CD4-positive, alpha-beta T cell treated with Interleukin-17A for 4 hours (primary cell): ENCODE measurements at regions not wholly inside any gene's neighbourhood (a gene's known extent, or its start where the extent isn't known, plus 50 kb on each side); places are given as distances from the start of the nearest gene placed in this dataset.

Experiments used
- DNase-seq: peaks from one replicate; pipeline ENCODE4 v3.0.0-alpha.2; 2020; ENCODE audit warnings: mixed read lengths

DNA sequence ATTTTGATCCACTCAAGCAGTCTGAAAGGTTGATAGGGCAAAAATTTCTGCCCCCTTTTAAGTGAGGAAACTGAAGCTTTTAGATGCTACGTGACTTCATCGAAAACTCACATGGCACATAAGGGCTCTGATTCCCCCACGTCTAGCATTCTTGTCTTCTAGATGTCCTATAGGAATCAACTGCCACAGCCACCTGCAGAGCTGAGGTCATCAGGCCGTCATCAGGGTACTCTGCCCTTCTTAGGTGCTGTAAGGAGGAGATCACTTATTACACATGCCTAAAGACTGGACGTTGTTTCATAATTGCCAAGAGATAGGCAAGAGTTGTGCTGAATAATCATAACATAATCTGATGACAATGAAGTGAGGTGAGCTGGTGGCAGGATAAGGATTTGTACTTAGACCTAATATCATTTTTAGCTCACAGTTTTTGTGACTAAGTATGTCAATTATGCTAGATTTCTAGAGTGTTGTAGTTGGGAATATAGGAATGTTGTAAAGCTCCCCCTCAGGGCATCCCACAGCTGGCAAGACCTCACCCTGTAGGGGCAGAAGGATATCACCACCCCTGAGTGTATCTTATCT lies 349.4 kb downstream of the METTL15 start:
- no peak for DNase-seq

DNA sequence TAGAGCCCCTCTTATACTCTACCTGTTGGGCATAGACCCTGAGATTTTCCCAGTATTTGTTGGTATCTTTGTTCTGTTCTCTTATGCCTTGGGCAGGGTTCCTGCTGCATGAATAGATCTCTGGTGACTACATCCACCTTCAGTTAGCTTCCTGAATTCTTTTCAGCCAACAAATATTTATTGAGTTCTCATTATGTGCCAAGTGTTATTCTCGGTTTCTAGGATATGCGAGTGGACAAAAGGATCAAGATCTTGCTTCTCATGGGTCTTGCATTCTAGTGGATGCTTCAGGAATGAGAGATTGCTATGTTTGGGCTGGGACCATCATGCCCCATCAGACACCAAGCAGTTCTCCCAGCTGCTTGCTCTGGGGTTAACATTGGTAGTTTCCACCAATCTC lies 340.0 kb downstream of the METTL15 start:
- no peak for DNase-seq

DNA sequence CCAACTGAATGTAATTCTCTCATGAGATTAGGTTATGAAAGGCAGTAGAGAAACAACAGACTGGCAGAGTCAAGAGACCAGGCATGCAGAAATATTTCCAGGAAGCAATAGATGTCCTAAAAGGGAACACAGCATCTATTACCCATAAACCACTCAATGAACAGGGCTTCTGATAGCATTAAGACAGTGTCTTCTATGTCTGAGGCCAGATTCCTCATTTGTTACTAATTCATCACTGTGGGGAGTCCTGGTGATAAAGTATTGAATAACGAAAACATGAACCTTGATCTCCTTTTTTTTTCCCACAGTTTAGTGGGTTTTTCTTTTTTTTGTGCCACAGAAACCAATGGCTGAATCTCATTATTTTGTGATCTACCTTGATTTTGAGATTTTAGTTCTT lies 339.0 kb downstream of the METTL15 start:
- DNase-seq: no peak

DNA sequence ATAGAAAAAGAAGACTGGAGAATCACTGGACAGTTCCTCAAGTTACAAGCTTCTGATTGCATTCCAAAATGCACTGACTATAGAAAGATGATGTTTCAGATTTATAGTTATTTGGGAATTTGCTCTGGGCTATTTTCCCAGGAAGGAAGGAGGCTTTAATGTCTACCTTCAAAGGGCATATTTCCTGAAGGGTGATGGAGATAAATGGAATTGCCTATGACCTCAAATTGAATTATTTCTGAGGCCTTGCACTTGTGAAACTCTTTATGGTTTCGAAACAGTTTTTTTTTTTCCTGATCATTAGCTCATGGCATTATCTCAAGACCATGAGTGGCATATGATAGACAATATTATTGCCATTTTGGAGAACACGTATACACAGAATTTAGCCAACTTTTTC lies 333.9 kb downstream of the METTL15 start:
- no peak for DNase-seq

DNA sequence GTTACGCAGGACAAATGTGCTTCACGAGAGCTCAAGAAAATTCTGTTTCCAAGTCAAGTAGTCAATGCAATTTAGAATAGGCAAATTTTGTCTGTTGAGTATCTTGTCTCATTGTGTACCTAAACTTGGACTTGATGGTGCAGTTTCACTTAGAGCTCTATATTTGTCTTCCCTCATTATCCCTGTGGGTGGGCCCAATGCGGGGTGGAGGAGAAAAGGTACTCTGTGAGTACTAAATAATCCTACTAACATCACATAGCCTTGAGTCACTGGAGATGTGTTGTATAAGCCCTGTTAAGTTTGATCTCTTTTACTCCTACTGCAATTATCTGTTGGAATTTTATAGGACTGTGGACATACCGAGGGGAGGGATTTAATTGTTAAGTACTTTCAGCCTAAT lies 331.2 kb downstream of the METTL15 start:
- no peak for DNase-seq

DNA sequence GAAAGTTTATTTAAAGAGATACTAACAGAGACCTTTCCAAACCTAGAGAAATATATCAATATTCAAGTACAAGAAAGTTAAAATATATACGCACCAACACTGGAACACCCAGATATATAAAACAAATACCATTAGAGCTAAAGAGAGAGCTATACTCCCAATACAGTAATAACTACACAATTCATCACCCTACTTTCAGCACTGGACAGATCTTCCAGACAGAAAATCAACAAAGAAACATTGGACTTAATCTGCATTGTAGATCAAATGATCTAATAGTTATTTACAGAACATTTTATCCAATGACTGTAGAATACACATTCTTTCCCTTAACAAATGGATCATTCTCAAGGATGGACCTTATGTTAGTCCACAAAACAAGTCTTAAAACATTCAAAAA lies 311.9 kb downstream of the METTL15 start:
- DNase-seq: no peak

DNA sequence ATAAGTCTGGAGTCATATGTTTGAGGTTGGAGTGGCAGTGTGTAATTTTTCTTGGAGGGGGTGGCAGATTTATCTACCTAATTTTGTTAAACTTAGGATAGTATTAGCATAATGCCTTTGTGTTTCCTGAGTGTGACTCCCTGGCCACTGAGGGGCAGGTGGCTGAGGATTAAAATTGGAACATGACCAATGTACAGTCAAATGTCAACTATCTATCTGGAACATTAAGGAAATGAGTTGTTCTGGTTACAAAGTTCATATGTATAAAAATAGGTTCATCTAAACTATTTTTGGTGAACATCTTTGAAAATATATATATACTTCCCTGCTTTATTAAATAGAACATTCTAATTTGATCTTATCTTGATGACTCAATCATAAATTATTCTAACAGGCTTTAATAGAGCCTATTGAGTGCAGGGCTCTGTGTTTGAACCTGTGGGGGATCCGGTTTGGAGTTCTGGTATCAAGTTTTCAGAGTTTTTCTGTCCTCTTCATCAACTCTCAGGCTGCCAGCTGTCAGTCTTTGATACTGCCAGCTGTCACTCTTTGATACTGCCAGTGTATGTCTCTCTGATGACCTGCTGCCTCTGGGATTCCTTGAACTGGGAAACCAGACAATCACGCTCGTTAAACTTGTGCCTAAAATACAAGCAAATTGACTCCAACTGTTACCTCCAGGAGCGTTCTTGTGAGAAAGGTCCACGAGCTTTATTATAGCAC lies 309.6 kb downstream of the METTL15 start:
- DNase-seq: no peak

DNA sequence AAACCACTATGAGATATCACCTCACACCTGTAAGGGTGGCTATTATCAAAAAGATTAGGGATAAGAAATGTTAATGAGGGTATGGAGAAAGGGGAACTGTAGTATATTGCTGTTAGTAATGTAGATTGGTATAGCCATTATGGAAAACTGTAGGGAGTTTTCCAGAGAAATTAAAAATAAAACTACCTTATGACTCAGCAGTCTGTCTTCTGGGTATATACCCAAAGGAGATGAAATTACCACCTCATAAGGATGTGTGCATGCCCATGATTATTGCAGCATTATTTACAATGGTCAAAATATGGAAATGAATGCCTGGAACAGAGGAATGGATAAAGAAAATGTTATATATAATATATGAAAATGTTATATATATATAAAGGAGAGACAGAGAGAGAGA lies 303.8 kb downstream of the METTL15 start:
- no peak for DNase-seq

DNA sequence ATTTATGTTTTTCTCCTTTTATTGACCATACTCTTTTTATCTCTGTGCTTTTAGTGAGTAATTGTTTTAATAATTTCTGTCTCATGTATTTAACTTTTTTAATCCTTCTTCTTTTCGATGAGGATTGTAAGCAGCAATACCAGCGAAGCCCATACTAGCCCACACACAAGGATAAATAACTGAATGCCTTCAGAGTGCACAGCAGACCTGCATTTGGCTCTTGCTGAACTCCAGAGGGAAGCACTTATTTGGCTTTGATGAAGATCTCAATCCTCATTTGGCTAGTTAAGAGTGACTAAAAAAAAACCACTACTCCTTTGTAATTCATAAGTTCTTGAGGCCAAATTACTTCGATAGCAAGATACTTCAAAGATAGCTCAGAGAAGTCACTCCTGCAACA lies 293.3 kb downstream of the METTL15 start:
- no peak for DNase-seq

DNA sequence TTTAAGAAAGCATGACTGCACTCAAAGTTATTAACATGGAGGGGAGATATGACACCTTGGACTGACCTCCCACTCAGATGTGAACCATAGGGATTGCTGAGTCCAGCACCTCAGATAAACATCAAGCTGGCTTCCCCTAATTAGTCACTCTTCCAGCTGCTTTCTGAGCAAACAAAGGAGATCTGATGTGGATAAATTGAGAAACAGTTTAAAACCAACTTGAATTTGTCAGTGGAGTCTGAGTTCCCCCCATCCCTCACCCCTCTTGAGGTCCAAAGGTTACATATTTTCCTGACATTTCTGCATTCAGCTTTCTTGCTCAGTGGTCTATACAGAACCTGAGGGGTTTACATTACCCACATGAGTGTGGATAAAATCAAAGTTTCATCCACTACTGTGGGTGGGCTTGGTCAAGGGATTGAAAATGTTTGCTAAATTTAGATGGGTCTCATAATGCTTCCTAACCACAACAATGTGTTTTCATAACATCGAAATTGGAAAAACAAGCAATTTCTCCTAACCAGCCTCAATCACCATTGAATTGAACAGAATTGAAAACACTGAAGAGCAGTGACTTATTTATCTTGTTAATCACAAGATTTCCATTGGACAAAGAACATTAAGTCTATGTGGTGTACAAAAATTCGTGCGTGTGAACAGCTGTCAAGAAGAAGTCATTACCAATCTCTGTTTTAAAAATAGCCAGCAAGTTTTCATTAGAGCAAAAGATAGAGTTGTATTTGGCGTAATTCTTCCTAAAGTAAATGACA lies 292.3 kb downstream of the METTL15 start:
- no peak for DNase-seq

DNA sequence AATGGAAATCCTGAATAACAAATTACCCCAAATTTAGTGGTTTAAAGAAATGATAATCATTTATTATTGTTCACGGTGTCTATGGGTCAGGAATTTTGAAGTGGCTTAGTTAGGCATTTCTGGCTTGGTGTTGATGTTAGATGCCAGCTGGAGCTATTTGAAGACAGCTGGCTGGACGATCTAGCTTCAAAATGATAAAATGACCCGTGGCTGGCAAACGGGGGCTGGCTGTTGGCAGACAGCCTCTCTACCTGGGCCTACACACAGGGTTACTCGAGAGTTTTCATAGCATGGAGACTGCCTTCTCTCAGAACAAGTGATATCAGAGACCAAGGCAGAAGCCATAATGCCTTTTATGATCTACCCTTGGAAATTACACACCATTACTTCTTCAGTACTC lies 285.2 kb downstream of the METTL15 start:
- no peak for DNase-seq

DNA sequence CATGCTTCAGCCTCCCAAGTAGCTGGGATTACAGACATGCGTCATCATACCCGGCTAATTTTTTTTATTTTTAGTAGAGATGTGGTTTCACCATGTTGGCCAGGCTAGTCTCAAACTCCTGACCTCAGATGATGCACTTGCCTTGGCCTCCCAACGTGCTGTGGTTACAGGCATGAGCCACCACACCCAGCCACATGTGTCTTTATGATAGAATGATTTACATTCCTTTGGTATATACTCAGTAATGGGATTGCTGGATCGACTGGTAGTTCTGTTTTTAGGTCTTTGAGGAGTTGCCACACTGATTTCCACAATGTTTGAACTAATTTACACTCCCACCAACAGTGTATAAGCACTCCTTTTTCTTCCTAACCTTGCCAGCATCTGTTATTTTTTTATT lies 276.2 kb downstream of the METTL15 start:
- DNase-seq: no peak

DNA sequence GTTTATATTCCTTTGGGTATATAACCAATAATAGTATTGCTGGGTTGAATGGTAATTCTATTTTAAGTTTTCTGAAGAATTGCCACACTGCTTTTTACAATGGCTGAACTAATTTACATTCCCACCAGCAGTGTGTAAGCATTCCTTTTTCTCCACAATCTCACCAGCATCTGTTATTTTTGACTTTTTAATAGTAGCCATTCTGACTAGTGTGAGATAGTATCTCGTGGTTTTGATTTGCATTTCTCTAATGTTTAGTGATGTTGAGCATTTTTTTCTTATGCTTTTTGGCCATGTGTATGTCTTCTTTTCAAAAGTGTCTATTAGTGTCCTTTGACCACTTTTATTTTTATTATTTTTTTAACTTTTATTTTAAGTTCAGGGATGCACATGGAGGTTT lies 275.3 kb downstream of the METTL15 start:
- no peak for DNase-seq
